ENCODE measurements at regions not wholly inside any gene's neighbourhood (a gene's known extent, or its start where the extent isn't known, plus 50 kb on each side); places are given as distances from the start of the nearest gene placed in this dataset.

DNA sequence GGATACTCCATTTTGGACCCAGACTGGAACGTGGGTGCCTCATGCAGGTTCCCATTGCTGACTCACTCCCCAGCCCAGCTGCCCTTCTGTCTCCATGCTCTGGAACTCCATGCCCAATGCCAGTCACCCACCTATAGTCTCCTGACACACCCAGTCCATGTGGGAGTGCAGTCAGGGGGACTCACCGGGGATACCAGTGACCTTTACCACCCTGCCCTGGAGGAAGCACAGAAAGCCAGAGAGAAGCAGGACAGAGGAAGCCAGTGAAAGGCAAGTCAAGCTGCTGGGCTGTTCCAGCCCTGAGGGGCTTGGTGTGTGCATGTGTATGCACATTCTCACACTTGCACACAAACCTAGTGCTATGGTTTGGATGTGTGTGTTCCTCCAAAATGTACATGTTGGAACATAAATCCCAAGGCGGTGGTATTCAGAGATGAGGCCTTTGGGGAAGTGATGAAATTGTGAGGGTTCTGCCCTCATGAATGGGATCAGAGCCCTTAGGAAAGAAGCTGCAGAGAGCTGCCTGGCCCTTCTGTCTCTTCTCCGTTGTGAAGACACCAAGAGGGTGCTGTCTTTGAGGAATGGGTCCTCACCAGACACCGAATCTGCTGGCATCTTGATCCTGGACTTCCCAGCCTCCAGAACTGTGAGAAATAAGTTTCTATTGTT is 121.4 kb upstream of the MAFB start (continued):
- TF ChIP-seq HNF4A (conservative IDR thresholded peaks at IDR 0.05), result no peak

DNA sequence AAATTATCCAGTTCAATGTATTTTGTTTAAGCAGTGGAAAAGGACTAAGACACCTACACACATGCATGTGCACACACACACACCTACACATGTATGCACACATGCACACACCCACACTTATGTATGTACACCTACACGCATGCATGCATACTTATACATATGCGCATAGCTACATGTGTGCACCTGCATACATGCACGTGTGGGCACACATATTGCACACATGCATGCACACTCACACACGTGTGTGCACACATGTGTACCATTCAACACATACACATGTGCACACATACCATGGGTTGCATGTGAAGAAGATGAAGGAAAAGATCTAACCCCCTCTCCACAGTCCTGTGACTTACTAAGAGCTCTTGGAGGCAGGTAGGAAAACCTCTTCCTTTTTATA is 122.0 kb upstream of the MAFB start:
- no peaks in the 10 kb centered on the region for H3K27me3 ChIP-seq (ENCODE audit: control insufficient read depth in 4 of 4, insufficient read depth in 4 of 4, low read length in 3 of 4)
- no peaks in the 10 kb centered on the region for H3K9me3 ChIP-seq (ENCODE audit: control insufficient read depth in 4 of 4, low read length in 3 of 4)
- no peak overlapping the region for H3K9ac ChIP-seq (ENCODE audit: low read depth in 1 of 2, low read length in 2 of 2)
- H3K4me1 ChIP-seq (ENCODE audit: control insufficient read depth in 4 of 4, insufficient read depth in 4 of 4, low read length in 3 of 4), result no peaks in the 10 kb centered on the region
- TF ChIP-seq YY1 (IDR thresholded peaks at IDR 0.05), result no peak
- no peak for TF ChIP-seq RXRA (IDR thresholded peaks at IDR 0.05)
- TF ChIP-seq, protein P1, sequence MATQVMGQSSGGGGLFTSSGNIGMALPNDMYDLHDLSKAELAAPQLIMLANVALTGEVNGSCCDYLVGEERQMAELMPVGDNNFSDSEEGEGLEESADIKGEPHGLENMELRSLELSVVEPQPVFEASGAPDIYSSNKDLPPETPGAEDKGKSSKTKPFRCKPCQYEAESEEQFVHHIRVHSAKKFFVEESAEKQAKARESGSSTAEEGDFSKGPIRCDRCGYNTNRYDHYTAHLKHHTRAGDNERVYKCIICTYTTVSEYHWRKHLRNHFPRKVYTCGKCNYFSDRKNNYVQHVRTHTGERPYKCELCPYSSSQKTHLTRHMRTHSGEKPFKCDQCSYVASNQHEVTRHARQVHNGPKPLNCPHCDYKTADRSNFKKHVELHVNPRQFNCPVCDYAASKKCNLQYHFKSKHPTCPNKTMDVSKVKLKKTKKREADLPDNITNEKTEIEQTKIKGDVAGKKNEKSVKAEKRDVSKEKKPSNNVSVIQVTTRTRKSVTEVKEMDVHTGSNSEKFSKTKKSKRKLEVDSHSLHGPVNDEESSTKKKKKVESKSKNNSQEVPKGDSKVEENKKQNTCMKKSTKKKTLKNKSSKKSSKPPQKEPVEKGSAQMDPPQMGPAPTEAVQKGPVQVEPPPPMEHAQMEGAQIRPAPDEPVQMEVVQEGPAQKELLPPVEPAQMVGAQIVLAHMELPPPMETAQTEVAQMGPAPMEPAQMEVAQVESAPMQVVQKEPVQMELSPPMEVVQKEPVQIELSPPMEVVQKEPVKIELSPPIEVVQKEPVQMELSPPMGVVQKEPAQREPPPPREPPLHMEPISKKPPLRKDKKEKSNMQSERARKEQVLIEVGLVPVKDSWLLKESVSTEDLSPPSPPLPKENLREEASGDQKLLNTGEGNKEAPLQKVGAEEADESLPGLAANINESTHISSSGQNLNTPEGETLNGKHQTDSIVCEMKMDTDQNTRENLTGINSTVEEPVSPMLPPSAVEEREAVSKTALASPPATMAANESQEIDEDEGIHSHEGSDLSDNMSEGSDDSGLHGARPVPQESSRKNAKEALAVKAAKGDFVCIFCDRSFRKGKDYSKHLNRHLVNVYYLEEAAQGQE (IDR thresholded peaks at IDR 0.05), result no peak
- TF ChIP-seq HNF4G (IDR thresholded peaks at IDR 0.05), result no peak
- TF ChIP-seq, protein P2, sequence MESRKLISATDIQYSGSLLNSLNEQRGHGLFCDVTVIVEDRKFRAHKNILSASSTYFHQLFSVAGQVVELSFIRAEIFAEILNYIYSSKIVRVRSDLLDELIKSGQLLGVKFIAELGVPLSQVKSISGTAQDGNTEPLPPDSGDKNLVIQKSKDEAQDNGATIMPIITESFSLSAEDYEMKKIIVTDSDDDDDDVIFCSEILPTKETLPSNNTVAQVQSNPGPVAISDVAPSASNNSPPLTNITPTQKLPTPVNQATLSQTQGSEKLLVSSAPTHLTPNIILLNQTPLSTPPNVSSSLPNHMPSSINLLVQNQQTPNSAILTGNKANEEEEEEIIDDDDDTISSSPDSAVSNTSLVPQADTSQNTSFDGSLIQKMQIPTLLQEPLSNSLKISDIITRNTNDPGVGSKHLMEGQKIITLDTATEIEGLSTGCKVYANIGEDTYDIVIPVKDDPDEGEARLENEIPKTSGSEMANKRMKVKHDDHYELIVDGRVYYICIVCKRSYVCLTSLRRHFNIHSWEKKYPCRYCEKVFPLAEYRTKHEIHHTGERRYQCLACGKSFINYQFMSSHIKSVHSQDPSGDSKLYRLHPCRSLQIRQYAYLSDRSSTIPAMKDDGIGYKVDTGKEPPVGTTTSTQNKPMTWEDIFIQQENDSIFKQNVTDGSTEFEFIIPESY (IDR thresholded peaks at IDR 0.05), result no peak
- TF ChIP-seq SP1 (IDR thresholded peaks at IDR 0.05), result no peak
- TF ChIP-seq, protein P3, sequence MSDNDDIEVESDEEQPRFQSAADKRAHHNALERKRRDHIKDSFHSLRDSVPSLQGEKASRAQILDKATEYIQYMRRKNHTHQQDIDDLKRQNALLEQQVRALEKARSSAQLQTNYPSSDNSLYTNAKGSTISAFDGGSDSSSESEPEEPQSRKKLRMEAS (IDR thresholded peaks at IDR 0.05), result no peak
- TF ChIP-seq RAD21 (IDR thresholded peaks at IDR 0.05), result no peak
- TF ChIP-seq, protein P4, sequence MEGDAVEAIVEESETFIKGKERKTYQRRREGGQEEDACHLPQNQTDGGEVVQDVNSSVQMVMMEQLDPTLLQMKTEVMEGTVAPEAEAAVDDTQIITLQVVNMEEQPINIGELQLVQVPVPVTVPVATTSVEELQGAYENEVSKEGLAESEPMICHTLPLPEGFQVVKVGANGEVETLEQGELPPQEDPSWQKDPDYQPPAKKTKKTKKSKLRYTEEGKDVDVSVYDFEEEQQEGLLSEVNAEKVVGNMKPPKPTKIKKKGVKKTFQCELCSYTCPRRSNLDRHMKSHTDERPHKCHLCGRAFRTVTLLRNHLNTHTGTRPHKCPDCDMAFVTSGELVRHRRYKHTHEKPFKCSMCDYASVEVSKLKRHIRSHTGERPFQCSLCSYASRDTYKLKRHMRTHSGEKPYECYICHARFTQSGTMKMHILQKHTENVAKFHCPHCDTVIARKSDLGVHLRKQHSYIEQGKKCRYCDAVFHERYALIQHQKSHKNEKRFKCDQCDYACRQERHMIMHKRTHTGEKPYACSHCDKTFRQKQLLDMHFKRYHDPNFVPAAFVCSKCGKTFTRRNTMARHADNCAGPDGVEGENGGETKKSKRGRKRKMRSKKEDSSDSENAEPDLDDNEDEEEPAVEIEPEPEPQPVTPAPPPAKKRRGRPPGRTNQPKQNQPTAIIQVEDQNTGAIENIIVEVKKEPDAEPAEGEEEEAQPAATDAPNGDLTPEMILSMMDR (IDR thresholded peaks at IDR 0.05; ENCODE audit: low read depth, low read length, missing input control), result no peak
- no peak for TF ChIP-seq GABPA (IDR thresholded peaks at IDR 0.05 in 1 of 2, conservative IDR thresholded peaks at IDR 0.05 in 1 of 2)
- TF ChIP-seq TAF1 (conservative IDR thresholded peaks at IDR 0.05), result no peak
- TF ChIP-seq, protein P5, sequence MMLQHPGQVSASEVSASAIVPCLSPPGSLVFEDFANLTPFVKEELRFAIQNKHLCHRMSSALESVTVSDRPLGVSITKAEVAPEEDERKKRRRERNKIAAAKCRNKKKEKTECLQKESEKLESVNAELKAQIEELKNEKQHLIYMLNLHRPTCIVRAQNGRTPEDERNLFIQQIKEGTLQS (IDR thresholded peaks at IDR 0.05), result no peak
- no peak for TF ChIP-seq FOXA2 (IDR thresholded peaks at IDR 0.05)
- TF ChIP-seq NR2F2 (IDR thresholded peaks at IDR 0.05), result no peak
- no peak for TF ChIP-seq FOXA1 (IDR thresholded peaks at IDR 0.05)
- no peak for TF ChIP-seq EGR1 (IDR thresholded peaks at IDR 0.05; ENCODE audit: low read depth in 2 of 2)
- no peak for TF ChIP-seq JUND (IDR thresholded peaks at IDR 0.05)
- H3K27ac ChIP-seq (ENCODE audit: low read depth in 1 of 2, low read length in 2 of 2), result no peak overlapping the region
- WGBS, result 88% methylated on average over 4 of the region's 4 CpGs
- DNase-seq (ENCODE audit: low spot score), result no peak
- no peak overlapping the region for H3K4me3 ChIP-seq (ENCODE audit: low read depth in 1 of 3, low read length in 3 of 3)
- no peaks in the 10 kb centered on the region for H3K36me3 ChIP-seq (ENCODE audit: control insufficient read depth in 4 of 4, insufficient read depth in 3 of 4, low read depth in 1 of 4, low read length in 3 of 4)
